Transverse colon (tissue), 4 donors: ENCODE measurements at regions not wholly inside any gene's neighbourhood (a gene's known extent, or its start where the extent isn't known, plus 50 kb on each side); places are given as distances from the start of the nearest gene placed in this dataset.

ENCODE experiments used
- POLR2A ChIP-seq: fragments of 450-650 bp; IDR thresholded peaks from one replicate; pipeline ENCODE4 v1.6.1; 2016; ENCODE audit warnings: antibody characterized with exemption, mild to moderate bottlenecking, moderate library complexity
- POLR2AphosphoS5 ChIP-seq, 3 donors: sonication (generic); formaldehyde crosslinking; IDR thresholded peaks; one replicate each; pipeline ENCODE4 v1.6.1; 2016; ENCODE audit warnings: antibody characterized with exemption in 3 of 3
- TF ChIP-seq, protein P1 (sequence below), 5 experiments: fragments of 200-600 bp in 3 of 5; fragments of 450-650 bp in 2 of 5; sonication (generic) in 3 of 5; IDR thresholded peaks; 1 replicate in 2 of 5; 2 replicates in 3 of 5; pipeline ENCODE4 v1.5.1; 2016 to 2017; ENCODE audit warnings: antibody characterized with exemption in 5 of 5, inconsistent platforms in 3 of 5, mild to moderate bottlenecking in 2 of 5, moderate library complexity in 1 of 5

DNA sequence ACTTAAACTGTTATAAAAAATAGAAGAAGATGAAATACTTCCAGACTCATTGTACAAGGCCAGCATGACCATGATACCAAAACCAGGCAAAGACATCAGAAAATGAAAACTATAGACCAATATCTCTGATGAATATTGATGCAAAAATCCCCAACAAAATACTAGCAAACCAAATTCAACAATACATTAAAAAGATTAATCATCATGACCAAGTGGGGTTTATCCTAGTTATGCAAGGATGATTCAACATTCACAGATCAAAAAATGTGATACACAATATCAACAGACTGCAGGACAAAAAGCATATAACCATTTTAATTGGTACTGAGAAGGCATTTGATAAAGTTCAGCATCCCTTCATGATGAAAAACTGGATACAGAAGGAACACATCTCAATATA, 824.5 kb upstream of the RAG2 start:
- TF ChIP-seq, protein P1, sequence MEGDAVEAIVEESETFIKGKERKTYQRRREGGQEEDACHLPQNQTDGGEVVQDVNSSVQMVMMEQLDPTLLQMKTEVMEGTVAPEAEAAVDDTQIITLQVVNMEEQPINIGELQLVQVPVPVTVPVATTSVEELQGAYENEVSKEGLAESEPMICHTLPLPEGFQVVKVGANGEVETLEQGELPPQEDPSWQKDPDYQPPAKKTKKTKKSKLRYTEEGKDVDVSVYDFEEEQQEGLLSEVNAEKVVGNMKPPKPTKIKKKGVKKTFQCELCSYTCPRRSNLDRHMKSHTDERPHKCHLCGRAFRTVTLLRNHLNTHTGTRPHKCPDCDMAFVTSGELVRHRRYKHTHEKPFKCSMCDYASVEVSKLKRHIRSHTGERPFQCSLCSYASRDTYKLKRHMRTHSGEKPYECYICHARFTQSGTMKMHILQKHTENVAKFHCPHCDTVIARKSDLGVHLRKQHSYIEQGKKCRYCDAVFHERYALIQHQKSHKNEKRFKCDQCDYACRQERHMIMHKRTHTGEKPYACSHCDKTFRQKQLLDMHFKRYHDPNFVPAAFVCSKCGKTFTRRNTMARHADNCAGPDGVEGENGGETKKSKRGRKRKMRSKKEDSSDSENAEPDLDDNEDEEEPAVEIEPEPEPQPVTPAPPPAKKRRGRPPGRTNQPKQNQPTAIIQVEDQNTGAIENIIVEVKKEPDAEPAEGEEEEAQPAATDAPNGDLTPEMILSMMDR (IDR thresholded peaks at IDR 0.05) = no peak
- no peak for TF ChIP-seq POLR2AphosphoS5 (IDR thresholded peaks at IDR 0.05)
- no peak for TF ChIP-seq POLR2A
